IMR-90 (cell line): ENCODE measurements at regions not wholly inside any gene's neighbourhood (a gene's known extent, or its start where the extent isn't known, plus 50 kb on each side); places are given as distances from the start of the nearest gene placed in this dataset.

Experiments used
- ATAC-seq: fragments of 200-7000 bp; cut with Tn5 transposase; 2 replicates; pipeline ENCODE4 v1.9.1; 2020; ENCODE audit warnings: low read depth, mild to moderate bottlenecking, moderate library complexity
- BruUV-seq: library from RNA; stranded (reverse); fragments of 400-500 nt; replicated peaks from 2 replicates; lab custom pipeline; 2021; lab: Mats Ljungman, UMichigan
- CTCF ChIA-PET: fragments of 300-600 bp; formaldehyde crosslinking; extraction: SDS; loops from one replicate; lab custom pipeline; 2021; ENCODE audit warnings: antibody characterized with exemption; lab: Yijun Ruan, JAX
- POLR2A ChIA-PET: fragments of 300-600 bp; sonication (Branson Sonifier 250); formaldehyde crosslinking; loops from one replicate; lab custom pipeline; 2022; ENCODE audit warnings: antibody characterized with exemption; ENCODE audit not compliant: unreplicated experiment; lab: Charles Lee
- DNase-seq: peaks from one replicate; pipeline ENCODE4 v3.0.0; 2013
- H2AFZ ChIP-seq: replicated peaks from 2 replicates; pipeline ENCODE3; 2013; ENCODE audit warnings: low read length, mild to moderate bottlenecking; ENCODE audit not compliant: poor library complexity
- H2AK5ac ChIP-seq: 2 replicates; pipeline ENCODE4 v1.6.1; 2013; ENCODE audit warnings: low read depth, low read length, inconsistent platforms
- H2AK9ac ChIP-seq: replicated peaks from 2 replicates; pipeline ENCODE3; 2013; ENCODE audit warnings: mild to moderate bottlenecking, low read depth, low read length, moderate library complexity; ENCODE audit not compliant: poor library complexity
- H2BK120ac ChIP-seq: 2 replicates; pipeline ENCODE4 v1.6.1; 2013; ENCODE audit warnings: low read depth, low read length, inconsistent platforms
- H2BK15ac ChIP-seq: 3 replicates; pipeline ENCODE4 v1.6.1; 2013; ENCODE audit warnings: low read depth, low read length, inconsistent platforms
- H2BK20ac ChIP-seq: 2 replicates; pipeline ENCODE4 v1.6.1; 2013; ENCODE audit warnings: low read depth, mild to moderate bottlenecking, inconsistent platforms, low read length, moderate library complexity
- H2BK5ac ChIP-seq: 2 replicates; pipeline ENCODE4 v1.6.1; 2013; ENCODE audit warnings: mild to moderate bottlenecking, low read depth, low read length, inconsistent platforms; ENCODE audit not compliant: poor library complexity, severe bottlenecking
- H3K14ac ChIP-seq: replicated peaks from 2 replicates; pipeline ENCODE4 v1.6.1; 2013; ENCODE audit warnings: low read depth, low read length, inconsistent platforms
- H3K18ac ChIP-seq: 2 replicates; pipeline ENCODE4 v1.6.1; 2013; ENCODE audit warnings: low read depth, low read length, control low read depth
- H3K23ac ChIP-seq: 2 replicates; pipeline ENCODE4 v1.6.1; 2013; ENCODE audit warnings: low read depth, low read length, inconsistent platforms
- H3K27ac ChIP-seq: 2 replicates; pipeline ENCODE4 v1.5.1; 2013; ENCODE audit warnings: mild to moderate bottlenecking, control low read depth, low read length; ENCODE audit not compliant: insufficient read depth
- H3K27me3 ChIP-seq: 2 replicates; pipeline ENCODE4 v1.6.1; 2013; ENCODE audit warnings: low read length; ENCODE audit not compliant: control insufficient read depth, insufficient read depth
- H3K36me3 ChIP-seq: 2 replicates; pipeline ENCODE4 v1.6.1; 2013; ENCODE audit warnings: low read length, mixed read lengths; ENCODE audit not compliant: control insufficient read depth, insufficient read depth
- H3K4ac ChIP-seq: 2 replicates; pipeline ENCODE4 v1.6.1; 2013; ENCODE audit warnings: low read depth, low read length, inconsistent platforms
- H3K4me1 ChIP-seq: 2 replicates; pipeline ENCODE4 v1.6.1; 2013; ENCODE audit warnings: low read length, mixed read lengths; ENCODE audit not compliant: control insufficient read depth, insufficient read depth
- H3K4me2 ChIP-seq: 2 replicates; pipeline ENCODE4 v1.6.1; 2013; ENCODE audit warnings: low read depth, mild to moderate bottlenecking, control low read depth, low read length, moderate library complexity
- H3K4me3 ChIP-seq: 2 replicates; pipeline ENCODE4 v1.5.1; 2013; ENCODE audit warnings: low read depth, mild to moderate bottlenecking, control low read depth, low read length, moderate library complexity; ENCODE audit not compliant: insufficient read depth
- H3K56ac ChIP-seq: 2 replicates; pipeline ENCODE4 v1.6.1; 2013; ENCODE audit warnings: low read length, inconsistent platforms; ENCODE audit not compliant: insufficient read depth; ENCODE audit errors: extremely low read depth
- H3K79me1 ChIP-seq, 2 experiments: 2 replicates each; pipeline ENCODE4 v1.6.1; 2013; ENCODE audit warnings: low read length in 2 of 2, inconsistent platforms in 1 of 2, low read depth in 1 of 2
- H3K9ac ChIP-seq: 2 replicates; pipeline ENCODE4 v1.6.1; 2013; ENCODE audit warnings: low read depth, low read length, control low read depth
- H3K9me1 ChIP-seq: 2 replicates; pipeline ENCODE4 v1.6.1; 2013; ENCODE audit warnings: low read length, inconsistent platforms; ENCODE audit not compliant: insufficient read depth
- H3K9me3 ChIP-seq: 2 replicates; pipeline ENCODE4 v1.6.1; 2013; ENCODE audit warnings: low read length; ENCODE audit not compliant: control insufficient read depth, insufficient read depth
- H4K20me1 ChIP-seq: 2 replicates; pipeline ENCODE4 v1.6.1; 2013; ENCODE audit warnings: low read length, inconsistent platforms; ENCODE audit not compliant: insufficient read depth
- H4K5ac ChIP-seq: 2 replicates; pipeline ENCODE4 v1.6.1; 2013; ENCODE audit warnings: mild to moderate bottlenecking, low read depth, low read length, control low read depth
- H4K8ac ChIP-seq, 2 experiments: 2 replicates each; pipeline ENCODE4 v1.6.1; 2013; ENCODE audit warnings: low read depth in 2 of 2, low read length in 2 of 2, control low read depth in 1 of 2, inconsistent platforms in 1 of 2
- H4K91ac ChIP-seq: 2 replicates; pipeline ENCODE4 v1.6.1; 2013; ENCODE audit warnings: low read depth, low read length, inconsistent platforms; ENCODE audit not compliant: insufficient read depth
- BHLHE40 ChIP-seq: fragments of 150-350 bp; IDR thresholded peaks from 2 replicates; pipeline ENCODE4 v1.6.1; 2016; ENCODE audit warnings: mild to moderate bottlenecking, low read depth, low read length
- CEBPB ChIP-seq: IDR thresholded peaks from 2 replicates; pipeline ENCODE4 v1.6.1; 2012; ENCODE audit warnings: low read depth, low read length, improper control_type of control experiment
- CHD1 ChIP-seq: IDR thresholded peaks from 2 replicates; pipeline ENCODE4 v1.6.1; 2012; ENCODE audit warnings: low read depth, low read length, improper control_type of control experiment
- CTCF ChIP-seq: conservative IDR thresholded peaks from 2 replicates; pipeline ENCODE4 v1.5.1; 2012; ENCODE audit warnings: mild to moderate bottlenecking, low read depth, low read length, improper control_type of control experiment
- ELK1 ChIP-seq: fragments of 150-350 bp; IDR thresholded peaks from 2 replicates; pipeline ENCODE4 v1.6.1; 2016; ENCODE audit warnings: low read depth, mild to moderate bottlenecking, low read length, moderate library complexity, borderline replicate concordance
- FOS ChIP-seq: fragments of 150-350 bp; IDR thresholded peaks from 2 replicates; pipeline ENCODE4 v1.6.1; 2016; ENCODE audit warnings: low read depth, low read length
- MAFK ChIP-seq: IDR thresholded peaks from 2 replicates; pipeline ENCODE4 v1.6.1; 2012; ENCODE audit warnings: low read depth, low read length, improper control_type of control experiment
- MAZ ChIP-seq: IDR thresholded peaks from 2 replicates; pipeline ENCODE4 v1.6.1; 2012; ENCODE audit warnings: low read depth, mild to moderate bottlenecking, low read length, improper control_type of control experiment, moderate library complexity, borderline replicate concordance
- NFE2L2 ChIP-seq: fragments of 150-350 bp; IDR thresholded peaks from 2 replicates; pipeline ENCODE4 v1.6.1; 2016; ENCODE audit warnings: low read depth, mild to moderate bottlenecking, low read length
- POLR2A ChIP-seq: IDR thresholded peaks from 2 replicates; pipeline ENCODE4 v1.6.1; 2012; ENCODE audit warnings: mild to moderate bottlenecking, low read depth, low read length
- RAD21 ChIP-seq: IDR thresholded peaks from 2 replicates; pipeline ENCODE4 v1.6.1; 2012; ENCODE audit warnings: low read length, improper control_type of control experiment
- RFX5 ChIP-seq: IDR thresholded peaks from 2 replicates; pipeline ENCODE4 v1.8.0; 2012; ENCODE audit warnings: low read depth, mild to moderate bottlenecking, low read length, moderate library complexity
- SMC3 ChIP-seq: fragments of 150-350 bp; IDR thresholded peaks from 2 replicates; pipeline ENCODE4 v1.6.1; 2016; ENCODE audit warnings: low read depth, mild to moderate bottlenecking, antibody characterized with exemption, low read length, moderate library complexity
- USF2 ChIP-seq: fragments of 150-350 bp; IDR thresholded peaks from 2 replicates; pipeline ENCODE4 v1.6.1; 2017; ENCODE audit warnings: mild to moderate bottlenecking, antibody characterized with exemption, low read length, low read depth
- WGBS, 2 experiments: methylation state at CpG; one replicate each; pipeline versions ENCODE4 v1.1.5 to v1.1.7; 2013; ENCODE audit warnings: missing lambda C conversion rate in 2 of 2; ENCODE audit not compliant: insufficient read length in 1 of 2; ENCODE audit errors: extremely low coverage in 2 of 2; 5-methylcytosine and 5-hydroxymethylcytosine counted together
- dilution Hi-C: fragments of 300-500 bp; cut with HindIII; formaldehyde crosslinking; loops from one replicate; pipeline ENCODE4 v1.14.3; 2018; ENCODE audit warnings: low sequenced_read_pairs; ENCODE audit not compliant: unreplicated experiment
- in situ Hi-C: fragments of 300-500 bp; cut with MboI; formaldehyde crosslinking; loops from 3 replicates; pipeline ENCODE4 v1.14.3; 2019; ENCODE audit warnings: low sequenced_read_pairs, inconsistent platforms, mixed read lengths
- intact Hi-C: fragments of 100-400 bp; cut with micrococcal nuclease; formaldehyde crosslinking; loops from 2 replicates; pipeline ENCODE4 v1.10.0; 2022

GRCh38 chr5:27311544-27311943, 273.2 kb upstream of the CDH9 start:
- no peaks in the 10 kb centered on the region for H3K27me3 ChIP-seq
- ATAC-seq (no peak), DNase-seq (peak; percentile 26)
- H3K4me3 ChIP-seq, result no peak overlapping the region
- 0 out of 2 replicates have a peak overlapping the region, but pooled peaks have one; percentile 45 for H3K14ac ChIP-seq
- TF ChIP-seq MAZ (no peak), CEBPB (no peak), RFX5 (no peak), USF2 (no peak), ELK1 (no peak), SMC3 (no peak), NFE2L2 (no peak), FOS (no peak), MAFK (no peak), POLR2A (no peak), CTCF (no peak), CHD1 (no peak), BHLHE40 (no peak), RAD21 (no peak)
- H3K9me3 ChIP-seq, result no peaks in the 10 kb centered on the region
- H3K4me1 ChIP-seq, result peaks cover 7% of the 10 kb centered on the region
- dilution Hi-C loops (no loop called here), in situ Hi-C loops (no loop called here), intact Hi-C loops (loop anchor here (10.0 kb wide), 1 partner anchor 163 kb away; no protein-coding TSS in a partner anchor)
- no peak overlapping the region for H4K8ac ChIP-seq
- H3K27ac ChIP-seq, result no peak overlapping the region
- H3K9ac ChIP-seq, result no peak overlapping the region
- peak overlapping the region; percentile 41; the same call in 1 of the 2 replicates for H3K18ac ChIP-seq
- H2AK9ac ChIP-seq, result no peak overlapping the region
- H4K5ac ChIP-seq, result no peak overlapping the region
- no peaks in the 10 kb centered on the region for H4K20me1 ChIP-seq
- no peak overlapping the region for H2BK5ac ChIP-seq
- H3K9me1 ChIP-seq, result 0 out of 2 replicates have a peak, but pooled peaks cover 2% of the 10 kb centered on the region
- H3K36me3 ChIP-seq, result no peaks in the 10 kb centered on the region
- no peak overlapping the region for H2AFZ ChIP-seq
- POLR2A ChIA-PET, result no interaction called here
- H2BK15ac ChIP-seq, result no peak overlapping the region
- H3K23ac ChIP-seq, result no peak overlapping the region
- no CpG with 5 or more reads among the region's 1 CpG for WGBS, 2 experiments
- H3K79me1 ChIP-seq, result no peaks in the 10 kb centered on the region
- no TSS peak for BruUV-seq
- no peak overlapping the region for H3K56ac ChIP-seq
- 0 out of 2 replicates have a peak overlapping the region, but pooled peaks have one; percentile 14 for H2BK120ac ChIP-seq
- CTCF ChIA-PET, result no interaction called here
- no peak overlapping the region for H3K4ac ChIP-seq
- no peak overlapping the region for H4K91ac ChIP-seq
- no peak overlapping the region for H2AK5ac ChIP-seq
- peak overlapping the region; percentile 55; the same call in 1 of the 2 replicates for H3K4me2 ChIP-seq
- H2BK20ac ChIP-seq, result peak overlapping the region; percentile 20; the same call in 1 of the 2 replicates
